ENCODE measurements at regions not wholly inside any gene's neighbourhood (a gene's known extent, or its start where the extent isn't known, plus 50 kb on each side); places are given as distances from the start of the nearest gene placed in this dataset.

- Mint-ChIP-seq H3K4me3 (no peak overlapping the region), H3K27ac (no peak overlapping the region), H3K9me3 (no peaks in the 10 kb centered on the region), H3K4me1 (peaks cover 38 to 56% of the 10 kb centered on the region in 2 experiments), H3K27me3 (ENCODE audit: low read depth) (peaks cover 34% of the 10 kb centered on the region), H3K36me3 (ENCODE audit: insufficient read depth in 1 of 3, low read depth in 3 of 3) (no peaks in the 10 kb centered on the region; a peak in 1 of 7 replicates)
- TF ChIP-seq, protein P1, sequence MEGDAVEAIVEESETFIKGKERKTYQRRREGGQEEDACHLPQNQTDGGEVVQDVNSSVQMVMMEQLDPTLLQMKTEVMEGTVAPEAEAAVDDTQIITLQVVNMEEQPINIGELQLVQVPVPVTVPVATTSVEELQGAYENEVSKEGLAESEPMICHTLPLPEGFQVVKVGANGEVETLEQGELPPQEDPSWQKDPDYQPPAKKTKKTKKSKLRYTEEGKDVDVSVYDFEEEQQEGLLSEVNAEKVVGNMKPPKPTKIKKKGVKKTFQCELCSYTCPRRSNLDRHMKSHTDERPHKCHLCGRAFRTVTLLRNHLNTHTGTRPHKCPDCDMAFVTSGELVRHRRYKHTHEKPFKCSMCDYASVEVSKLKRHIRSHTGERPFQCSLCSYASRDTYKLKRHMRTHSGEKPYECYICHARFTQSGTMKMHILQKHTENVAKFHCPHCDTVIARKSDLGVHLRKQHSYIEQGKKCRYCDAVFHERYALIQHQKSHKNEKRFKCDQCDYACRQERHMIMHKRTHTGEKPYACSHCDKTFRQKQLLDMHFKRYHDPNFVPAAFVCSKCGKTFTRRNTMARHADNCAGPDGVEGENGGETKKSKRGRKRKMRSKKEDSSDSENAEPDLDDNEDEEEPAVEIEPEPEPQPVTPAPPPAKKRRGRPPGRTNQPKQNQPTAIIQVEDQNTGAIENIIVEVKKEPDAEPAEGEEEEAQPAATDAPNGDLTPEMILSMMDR (conservative IDR thresholded peaks at IDR 0.05): no peak
- Histone ChIP-seq H2AK5ac (ENCODE audit: insufficient read length, low read length) (no peak overlapping the region), H3K79me2 (ENCODE audit: insufficient read depth, low read length) (no peaks in the 10 kb centered on the region), H2AFZ (ENCODE audit: low read length) (no peak overlapping the region), H2BK20ac (ENCODE audit: low read depth, low read length, poor library complexity, severe bottlenecking) (no peak overlapping the region), H4K8ac (replicated peaks; ENCODE audit: insufficient read length, low read depth, low read length) (no peak overlapping the region), H3K79me1 (ENCODE audit: insufficient read depth, low read depth, low read length, poor library complexity, severe bottlenecking) (no peaks in the 10 kb centered on the region), H3T11ph (ENCODE audit: low read length) (no peak overlapping the region), H3K27ac (ENCODE audit: insufficient read length, low read depth, low read length) (no peak overlapping the region), H3K56ac (ENCODE audit: insufficient read length, low read depth, low read length) (no peak overlapping the region), H4K5ac (ENCODE audit: insufficient read length, low read depth, low read length) (no peak overlapping the region), H3K23ac (ENCODE audit: insufficient read length, low read depth, low read length) (no peak overlapping the region), H2BK120ac (ENCODE audit: low read depth, low read length, poor library complexity, severe bottlenecking) (no peak overlapping the region), H3K14ac (ENCODE audit: insufficient read depth, low read length) (no peak overlapping the region), H4K20me1 (ENCODE audit: control insufficient read depth, insufficient read depth, insufficient read length) (no peaks in the 10 kb centered on the region), H3K23me2 (ENCODE audit: insufficient read length, low read depth, low read length, poor library complexity, severe bottlenecking) (no peaks in the 10 kb centered on the region), H3K27me3 (ENCODE audit: insufficient read depth, low read length) (peaks cover 2% of the 10 kb centered on the region; the same call in 1 of the 2 replicates), H3K4ac (ENCODE audit: low read depth, low read length) (no peak overlapping the region), H3K9ac (ENCODE audit: extremely low read depth, insufficient read length, low read length) (no peak overlapping the region), H3K9me3 (ENCODE audit: control insufficient read depth, low read depth, low read length) (no peaks in the 10 kb centered on the region), H2BK15ac (ENCODE audit: low read depth, low read length) (no peak overlapping the region), H3K18ac (ENCODE audit: insufficient read length, low read depth, low read length) (no peak overlapping the region), H2BK12ac (ENCODE audit: insufficient read length, low read depth, low read length) (no peak overlapping the region), H2BK5ac (ENCODE audit: insufficient read length, low read length) (no peak overlapping the region), H3K4me1 (ENCODE audit: insufficient read depth, low read length) (peaks cover 8% of the 10 kb centered on the region; the same call in 1 of the 2 replicates), H3K4me2 (ENCODE audit: insufficient read depth, insufficient read length, low read length) (no peak overlapping the region), H4K91ac (ENCODE audit: insufficient read length, low read depth, low read length) (no peak overlapping the region)
- no peak for DNase-seq
- WGBS (ENCODE audit: extremely low coverage, insufficient read length, low lambda C conversion rate): no CpG with 5 or more reads among the region's 8 CpGs
These were observed 127.8 kb downstream of the FOXD2 start for GRCh38 chr1:47565676-47566075.

Data from H9 (cell line).